GM21515 (cell line): ENCODE measurements at regions not wholly inside any gene's neighbourhood (a gene's known extent, or its start where the extent isn't known, plus 50 kb on each side); places are given as distances from the start of the nearest gene placed in this dataset.

Experiments used
- ATAC-seq: cut with Tn5 transposase; IDR thresholded peaks from one replicate; pipeline ENCODE4 v1.9.1; 2021; ENCODE audit not compliant: unreplicated experiment

DNA sequence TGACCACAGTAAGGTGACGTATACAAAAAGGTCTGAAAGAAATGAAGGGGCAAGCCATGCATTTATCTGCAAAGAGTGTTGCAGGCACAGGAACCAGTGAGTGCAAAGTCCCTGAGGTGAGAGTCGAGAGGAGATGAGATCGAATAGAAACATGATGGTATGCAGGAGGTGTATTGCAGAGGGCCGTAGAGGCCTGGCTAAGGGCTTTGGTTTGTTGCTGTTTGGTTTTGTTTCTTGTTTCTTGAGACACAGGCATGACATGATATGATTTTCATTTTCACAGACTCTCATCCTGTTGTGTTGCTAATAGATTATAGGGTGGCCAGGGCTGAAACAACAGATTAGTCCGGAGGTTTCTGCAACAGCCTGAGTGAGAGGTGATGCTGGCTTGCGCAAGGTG is 80.4 kb downstream of the HSPH1 start:
- no peak for ATAC-seq

DNA sequence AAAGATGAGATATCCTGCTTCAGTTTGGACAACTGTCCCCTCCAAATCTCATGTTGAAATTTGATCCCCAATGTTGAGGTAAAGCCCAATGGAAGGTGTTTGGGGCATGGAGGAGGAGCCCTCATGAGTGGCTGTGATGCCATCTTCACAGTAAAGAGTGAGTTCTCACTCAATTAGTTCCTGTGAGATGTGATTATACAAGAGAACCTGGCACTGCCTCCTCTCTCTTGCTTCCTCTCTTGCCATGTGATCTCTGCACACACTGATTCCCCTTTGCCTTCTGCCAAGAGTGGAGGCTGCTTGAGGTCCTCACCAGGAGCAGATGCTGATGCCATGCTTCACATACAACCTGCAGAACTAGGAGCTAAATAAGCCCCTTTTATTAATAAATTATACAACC is 86.9 kb downstream of the HSPH1 start:
- no peak for ATAC-seq

DNA sequence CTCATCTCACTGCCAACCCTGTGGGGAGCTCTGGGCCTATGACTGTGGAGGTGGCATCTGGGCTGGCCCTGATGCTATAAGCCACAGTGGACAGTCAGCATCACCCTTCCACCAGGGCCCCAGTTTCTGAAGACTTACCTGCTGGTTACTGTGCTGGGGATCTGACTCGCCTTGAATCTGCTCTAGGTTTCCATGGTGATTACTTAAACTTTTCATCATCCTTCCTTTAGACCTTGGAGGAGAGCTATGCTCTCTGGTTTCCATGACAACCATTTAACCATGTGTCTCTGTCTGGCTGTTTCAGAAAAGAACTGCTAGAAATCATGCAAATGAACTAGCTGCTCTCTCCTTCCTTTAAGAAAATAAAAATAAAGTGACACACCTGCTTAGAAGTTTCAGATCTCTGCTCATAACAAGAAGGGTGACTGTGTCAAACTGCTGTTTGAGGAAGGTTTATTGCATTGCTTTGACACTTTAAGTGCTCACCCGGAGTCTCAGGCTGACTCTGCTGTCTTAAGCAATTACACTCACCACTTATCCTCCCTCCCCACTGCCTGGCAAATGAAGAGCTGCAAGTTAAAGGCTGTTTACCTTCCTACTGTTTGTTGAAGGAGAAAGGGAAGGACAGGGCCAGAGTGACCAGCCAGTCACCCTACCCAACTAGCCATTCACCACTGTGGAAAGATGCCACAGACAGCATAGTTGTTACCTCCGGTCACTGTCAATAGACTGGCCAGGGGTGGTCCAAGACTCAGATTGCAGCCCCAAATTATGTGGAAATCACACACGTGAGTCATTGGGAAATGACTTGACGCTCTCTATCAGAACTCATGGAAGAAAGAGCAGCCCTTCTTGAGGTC is 87.6 kb downstream of the HSPH1 start:
- peak; percentile 96 for ATAC-seq

DNA sequence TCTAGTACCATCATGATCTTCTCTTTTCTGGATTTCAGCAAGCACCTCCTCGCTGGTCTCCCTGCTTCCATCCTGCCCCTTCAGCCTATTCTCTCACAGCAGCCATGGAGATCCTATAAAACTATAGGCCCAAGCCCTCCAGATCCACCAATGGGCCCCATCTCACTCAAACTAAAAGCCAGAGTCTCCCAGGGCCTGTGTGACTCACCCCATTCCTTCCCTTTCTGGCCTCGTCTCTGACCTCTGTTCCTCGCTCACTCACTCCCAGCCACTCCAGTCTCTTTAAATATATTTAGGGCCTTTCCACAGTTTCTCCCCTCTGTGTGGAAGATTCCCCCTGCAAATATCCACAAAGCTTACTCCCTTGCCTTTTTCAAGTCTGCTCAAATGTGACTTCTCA is 89.7 kb downstream of the HSPH1 start:
- no peak for ATAC-seq

DNA sequence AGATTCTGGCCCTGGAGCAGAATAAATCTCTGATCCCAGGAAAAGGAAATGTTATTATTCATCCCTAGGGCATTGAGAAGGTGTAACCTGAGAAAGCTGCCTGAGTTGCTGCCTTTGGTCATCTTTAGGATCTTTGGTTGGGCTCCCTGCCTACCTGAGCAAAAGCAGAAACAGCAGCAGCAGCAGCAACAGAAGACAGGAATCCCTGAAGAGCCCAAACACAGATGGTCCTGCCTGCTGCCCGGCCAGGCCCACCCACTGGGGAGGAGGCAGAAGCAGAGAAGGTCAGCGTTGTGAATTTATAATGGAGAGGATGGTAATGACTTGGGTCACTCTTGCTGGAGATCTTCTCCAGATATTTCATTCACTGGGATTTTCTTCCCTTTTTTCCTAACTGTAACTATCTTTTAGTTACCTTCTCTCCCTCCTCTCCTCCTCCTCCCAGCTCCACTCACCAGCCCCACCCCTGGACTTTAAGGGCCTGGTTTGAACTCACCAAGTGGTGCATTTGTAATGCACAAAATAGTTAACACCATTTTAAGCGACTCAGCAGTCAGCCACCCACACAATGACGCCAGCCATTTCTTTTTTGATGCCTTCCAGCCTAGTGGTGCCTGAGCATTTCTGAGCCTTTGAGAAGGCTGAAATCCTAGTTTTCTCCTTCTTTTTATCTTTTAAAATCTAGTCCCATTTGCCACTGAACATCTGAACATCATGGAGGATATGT is 91.7 kb downstream of the HSPH1 start:
- no peak for ATAC-seq

DNA sequence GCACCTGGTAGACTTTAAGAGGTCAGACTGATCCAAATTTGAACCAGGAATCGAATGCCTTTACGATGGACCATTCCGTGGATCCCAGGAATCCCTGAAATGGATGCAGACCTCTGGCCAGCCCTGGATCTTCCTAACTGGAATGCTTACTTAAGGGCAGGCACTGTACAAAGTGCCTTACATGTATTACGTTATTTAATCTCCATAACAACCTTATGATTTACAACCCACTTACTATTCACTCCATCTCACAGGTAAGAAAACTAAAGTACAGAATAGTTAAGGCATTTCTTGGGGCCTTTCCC is 93.6 kb downstream of the HSPH1 start:
- ATAC-seq = no peak

DNA sequence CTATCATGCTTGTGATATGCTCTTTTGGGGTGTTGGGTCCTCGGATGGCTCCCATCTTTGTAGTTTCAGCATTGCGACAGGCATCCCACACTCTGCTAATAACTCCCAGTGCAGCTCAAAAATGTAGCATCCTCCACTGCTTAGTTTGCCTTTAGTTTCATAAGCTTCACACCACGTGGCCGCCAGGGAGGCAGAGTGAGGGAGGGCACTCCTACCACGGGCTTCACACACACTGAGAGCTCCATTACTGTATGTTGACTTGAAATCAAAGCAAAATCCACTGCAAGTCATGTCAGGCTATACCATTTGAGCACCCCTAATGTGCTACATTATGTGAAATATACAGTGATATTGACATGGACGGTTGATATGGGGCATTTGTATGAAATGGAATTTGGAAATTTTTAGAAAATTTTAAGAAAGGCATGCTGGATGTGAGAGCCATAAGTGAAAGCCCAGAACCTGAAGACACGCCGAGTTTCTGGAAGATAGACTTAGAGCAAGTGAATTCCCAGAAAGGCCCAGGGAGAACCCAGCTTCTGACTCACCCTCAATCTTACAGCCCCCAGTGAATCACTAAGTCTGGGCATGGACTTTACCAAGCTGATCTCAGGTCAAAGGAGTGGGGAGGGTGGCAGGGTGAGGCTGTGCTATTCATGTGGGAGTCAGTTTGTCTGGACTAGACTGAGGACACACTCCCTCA is 94.1 kb downstream of the HSPH1 start:
- no peak for ATAC-seq

DNA sequence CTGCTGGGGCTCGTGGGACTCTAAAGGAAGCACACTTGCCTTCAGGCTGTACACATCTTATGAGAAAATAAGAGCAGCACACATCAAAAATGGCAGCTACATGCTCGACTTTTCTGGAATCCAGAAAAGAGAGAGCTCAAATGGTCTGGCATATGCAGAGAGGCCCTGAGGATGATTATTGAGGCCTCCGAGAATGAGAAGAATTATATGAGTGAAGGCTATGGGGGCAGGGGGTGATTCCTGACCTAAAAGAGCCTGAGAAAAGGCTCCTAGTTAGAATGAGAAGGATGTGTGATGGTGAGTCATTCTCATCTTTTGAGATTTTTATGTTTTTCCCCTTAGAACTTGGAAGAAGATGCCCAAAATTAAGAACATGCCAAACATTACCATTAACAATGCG is 97.1 kb downstream of the HSPH1 start:
- ATAC-seq = no peak

DNA sequence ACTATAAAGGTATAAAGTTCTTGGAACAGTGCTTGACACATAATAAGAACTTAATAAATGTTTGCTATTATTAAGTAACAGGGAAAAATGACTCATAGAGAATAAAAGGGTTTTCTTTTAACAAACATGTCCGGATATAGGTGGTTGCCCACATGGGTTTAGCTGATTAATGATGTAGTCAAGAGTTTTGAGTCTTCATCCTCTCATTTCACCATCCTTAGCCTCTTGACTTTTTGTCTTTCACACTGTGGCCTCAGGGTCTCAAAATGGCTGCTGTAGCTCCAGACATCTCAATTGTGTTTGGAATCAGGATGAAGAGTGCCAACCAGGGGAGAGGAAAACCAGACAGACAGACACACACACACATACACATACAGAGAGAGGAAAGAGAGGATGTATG is 97.9 kb downstream of the HSPH1 start:
- no peak for ATAC-seq

DNA sequence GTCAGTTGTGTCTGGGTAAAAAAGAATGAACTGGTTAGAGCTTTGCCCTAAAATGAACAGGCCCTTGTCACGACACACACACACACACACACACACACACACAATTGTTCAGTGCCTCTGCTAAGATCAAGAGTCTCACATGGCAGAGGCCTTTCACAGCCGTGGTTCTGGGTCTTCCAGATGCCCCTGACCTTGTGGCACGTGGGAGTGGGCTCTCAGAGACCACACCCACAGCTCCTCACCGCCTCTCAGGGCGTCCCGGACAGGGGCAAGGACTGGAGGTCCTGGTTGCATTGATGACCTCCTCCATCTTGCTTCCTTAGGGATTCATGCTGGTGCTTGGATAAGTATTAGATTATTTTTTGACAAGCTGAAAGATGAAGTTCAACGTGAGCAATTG is 101.0 kb downstream of the HSPH1 start:
- no peak for ATAC-seq

DNA sequence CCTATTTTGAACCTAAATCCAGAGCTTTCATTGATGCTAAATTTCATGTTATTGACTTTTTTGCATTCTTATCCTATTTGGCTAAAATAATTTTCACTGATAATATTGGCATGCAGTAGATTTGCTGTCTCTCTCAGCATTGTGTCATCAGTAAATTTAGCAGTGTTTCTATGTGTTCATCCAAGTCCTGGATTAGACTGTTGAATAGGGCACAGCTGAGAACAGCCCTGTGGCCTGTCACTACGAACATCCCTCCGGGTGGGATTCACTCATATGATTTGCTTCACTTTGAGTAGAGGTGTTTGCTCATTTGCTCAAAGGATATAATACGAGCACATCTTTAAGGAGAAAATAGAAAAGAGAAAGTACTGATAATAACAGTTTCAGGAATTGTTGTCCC is 101.5 kb downstream of the HSPH1 start:
- no peak for ATAC-seq

DNA sequence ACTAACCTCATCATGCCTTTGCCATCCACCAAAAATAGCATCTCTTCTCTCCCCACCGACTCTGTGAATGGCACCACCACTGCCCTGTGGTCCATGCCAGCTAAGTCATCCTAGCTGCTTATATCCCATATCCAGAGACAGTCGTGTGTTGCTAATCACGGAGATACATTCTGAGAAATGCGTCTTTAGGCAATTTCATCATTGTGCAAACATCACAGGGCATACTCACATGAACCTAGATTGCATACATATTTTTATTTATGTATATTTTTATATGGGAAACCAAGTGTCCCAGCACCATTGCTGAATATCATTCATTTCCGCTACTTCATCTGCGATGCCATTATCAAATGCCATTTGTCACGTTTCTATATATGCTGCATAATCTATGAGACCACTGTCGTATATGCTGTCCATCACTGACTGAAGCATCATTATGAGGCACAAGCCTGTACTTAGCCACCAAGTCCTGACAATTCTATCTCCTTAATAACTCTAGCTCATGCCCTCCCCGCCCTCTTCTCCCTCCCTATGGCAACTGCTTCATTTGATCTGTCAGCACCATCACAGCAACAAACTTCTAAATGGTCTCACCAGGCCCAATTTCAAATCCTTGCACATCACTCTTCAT is 104.2 kb downstream of the HSPH1 start:
- no peak for ATAC-seq

DNA sequence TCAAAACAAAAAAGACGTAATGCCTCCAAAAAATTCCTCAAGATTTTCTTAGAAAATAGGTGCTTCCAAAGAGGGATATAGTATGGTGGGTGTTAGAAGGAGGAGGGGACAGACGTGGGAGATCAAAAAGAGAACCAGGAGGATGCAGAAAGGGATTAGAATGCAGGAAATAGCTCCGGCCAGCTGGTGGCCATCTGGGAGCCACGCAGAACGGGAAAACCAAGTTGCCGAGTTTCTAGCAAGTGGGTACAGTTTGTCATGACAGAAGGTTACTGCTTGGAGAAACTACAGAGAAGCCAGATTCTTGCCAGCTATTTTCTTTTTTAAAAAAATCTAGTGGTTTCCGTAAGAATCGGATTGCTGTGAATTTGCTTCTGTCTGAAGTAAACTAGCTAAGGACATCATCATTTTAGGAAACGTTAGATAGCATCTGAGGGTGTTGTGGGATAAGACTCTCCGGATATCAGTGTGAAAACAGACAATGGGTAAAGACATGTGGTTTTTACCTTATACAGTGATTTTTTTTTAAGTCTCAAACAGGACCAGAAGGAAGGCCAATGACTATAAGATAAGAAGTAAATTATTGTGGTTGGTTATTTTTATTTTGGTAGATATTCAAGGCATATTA is 104.9 kb downstream of the HSPH1 start:
- ATAC-seq = no peak

DNA sequence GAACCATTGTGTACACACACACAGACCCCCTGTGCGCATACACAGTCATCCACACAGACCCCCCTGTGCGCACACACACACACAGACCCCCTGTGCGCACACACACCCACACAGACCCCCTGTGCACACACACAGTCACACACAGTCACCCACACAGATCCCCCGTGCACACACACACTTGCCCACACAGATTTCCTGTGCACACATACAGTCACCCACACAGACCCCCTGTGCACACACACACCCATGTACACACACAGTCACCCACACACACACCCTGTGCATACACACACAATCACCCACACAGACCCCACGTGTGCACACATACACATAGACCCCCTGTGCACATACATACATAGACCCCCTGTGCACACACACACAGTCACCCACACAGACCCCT is 106.1 kb downstream of the HSPH1 start:
- no peak for ATAC-seq

DNA sequence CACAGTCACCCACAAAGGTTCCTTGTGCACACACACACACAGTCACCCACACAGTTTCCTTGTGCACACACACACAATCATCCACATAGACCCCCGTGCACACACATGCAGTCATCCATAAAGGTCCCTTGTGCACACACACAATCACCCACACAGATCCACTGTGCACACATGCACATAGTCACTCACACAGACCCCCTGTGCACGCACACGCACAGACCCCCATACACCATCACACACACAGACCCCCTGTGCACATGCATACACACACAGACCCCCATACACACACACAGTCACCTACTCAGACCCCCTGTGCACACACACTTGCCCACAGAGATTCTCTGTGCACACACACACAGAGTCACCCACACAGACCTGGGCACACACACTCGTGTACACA is 107.1 kb downstream of the HSPH1 start:
- ATAC-seq = no peak

DNA sequence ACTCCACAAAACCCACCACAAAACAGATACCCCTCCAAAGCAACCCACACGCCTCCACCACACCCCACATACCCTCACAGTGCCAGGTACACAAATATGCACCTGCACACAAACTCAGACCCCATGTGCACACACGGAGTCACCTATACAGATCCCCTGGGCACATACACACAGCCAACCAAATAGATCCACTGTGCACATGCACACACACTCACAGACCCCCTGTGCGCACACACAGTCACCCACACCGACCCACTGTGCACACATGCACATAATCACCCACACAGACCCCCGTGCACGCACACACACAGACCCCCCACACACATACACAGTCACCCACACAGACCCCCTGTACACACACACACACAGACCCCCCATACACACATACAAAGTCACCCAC is 107.8 kb downstream of the HSPH1 start:
- ATAC-seq = no peak

DNA sequence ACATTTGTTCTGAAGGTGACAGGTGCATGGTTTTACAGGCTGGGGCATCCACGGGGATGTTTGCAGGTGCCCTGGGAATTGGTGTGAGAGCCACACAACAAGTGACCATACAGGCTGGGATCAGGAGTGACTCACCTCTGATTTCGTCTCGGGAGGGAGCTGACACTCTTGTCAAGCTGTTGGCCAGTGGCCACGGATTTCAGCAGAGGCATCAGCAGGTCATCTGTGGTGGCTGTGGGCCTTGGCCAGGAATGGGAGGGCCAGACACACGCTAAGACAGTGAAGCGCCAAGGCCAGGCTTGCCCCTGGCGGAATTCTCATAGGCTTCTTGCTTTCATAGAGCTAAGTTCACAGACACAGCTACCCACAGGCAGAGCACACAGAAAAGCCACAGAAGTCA is 108.6 kb downstream of the HSPH1 start:
- ATAC-seq = no peak

DNA sequence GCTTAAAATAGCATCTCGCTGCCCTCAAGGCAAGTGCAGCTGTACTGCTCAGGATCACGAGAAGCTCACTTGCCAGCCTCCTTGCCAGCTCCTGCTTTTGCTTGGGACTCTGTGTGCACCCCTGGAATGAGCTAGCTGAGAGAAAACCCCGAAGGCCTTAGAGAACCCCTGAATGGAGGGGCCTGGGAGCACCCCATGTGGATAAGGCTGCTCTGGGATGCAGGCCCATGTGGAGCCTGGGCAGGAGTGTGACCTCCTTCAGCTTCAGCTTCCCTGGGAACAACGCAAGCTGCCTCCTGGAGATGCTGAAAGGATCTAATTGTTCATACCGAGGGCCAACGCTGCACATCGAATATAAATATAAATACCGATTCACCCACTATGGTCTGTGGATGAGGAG is 109.2 kb downstream of the HSPH1 start:
- no peak for ATAC-seq

DNA sequence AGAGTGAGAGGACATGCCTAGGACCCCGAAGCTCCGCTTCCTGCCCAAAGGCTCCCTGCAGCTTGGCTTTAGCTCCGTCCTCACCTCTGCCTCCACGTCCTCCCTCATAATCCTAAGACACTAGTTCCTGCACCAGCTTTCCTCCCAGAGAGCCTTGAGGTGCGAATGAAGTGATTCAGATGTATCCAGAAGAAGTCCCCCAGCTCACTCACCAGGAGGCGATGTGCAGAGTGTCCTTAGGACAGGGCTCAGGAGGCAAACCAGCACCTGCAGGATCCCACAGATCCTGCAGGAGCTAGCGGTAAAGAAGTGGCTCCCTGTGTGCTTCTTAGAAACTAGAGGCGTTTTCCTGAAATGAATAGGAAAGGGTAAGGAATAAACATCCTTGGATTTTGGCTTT is 109.7 kb downstream of the HSPH1 start:
- no peak for ATAC-seq

DNA sequence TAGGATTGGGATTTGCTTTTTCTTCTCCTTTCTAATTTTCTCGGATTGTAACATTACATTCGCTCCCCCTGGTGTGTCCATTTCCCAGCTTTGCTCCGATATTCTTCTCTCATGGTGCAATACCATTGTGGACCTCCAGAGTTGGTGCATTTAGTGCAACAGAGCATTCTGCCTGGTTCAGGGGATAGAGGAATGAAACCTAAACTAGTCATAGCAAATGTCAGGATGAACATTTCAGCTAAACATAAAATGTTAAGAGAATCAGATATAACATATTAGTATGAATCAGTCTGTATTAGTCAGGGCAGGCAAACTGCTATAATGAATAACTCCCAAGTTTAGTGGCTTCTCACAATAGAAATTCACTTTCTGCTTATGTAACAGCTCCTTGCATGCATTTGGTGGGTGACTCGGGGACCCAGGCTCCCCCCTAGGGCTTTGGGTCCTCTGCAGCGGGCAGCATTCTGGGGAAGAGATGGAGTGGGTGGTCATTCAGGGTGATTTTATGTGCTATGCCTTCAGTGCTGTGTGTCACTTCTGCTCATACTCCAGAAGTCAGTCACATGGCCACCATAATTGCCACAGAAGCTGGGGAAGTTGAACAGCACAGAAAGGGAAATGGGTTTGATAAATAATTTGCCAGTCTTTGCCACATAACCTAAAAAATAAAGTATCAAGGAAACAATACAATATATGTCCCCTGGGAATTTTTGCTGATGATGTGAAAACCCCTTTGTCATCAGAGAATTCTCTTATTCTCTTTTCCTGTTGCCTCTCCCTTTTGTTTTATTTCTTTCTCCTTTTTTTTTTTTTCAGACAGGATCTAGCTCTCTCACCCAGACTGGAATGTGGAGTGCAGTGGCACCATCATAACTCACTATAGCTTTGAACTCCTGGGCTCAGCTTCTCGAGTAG is 111.0 kb downstream of the HSPH1 start:
- no peak for ATAC-seq
